Hypothalamus (tissue), 51 donors: ENCODE measurements at regions not wholly inside any gene's neighbourhood (a gene's known extent, or its start where the extent isn't known, plus 50 kb on each side); places are given as distances from the start of the nearest gene placed in this dataset.
"Not testable (repeated sequence)": the region's sequence is repeated elsewhere in the genome, so short reads cannot be mapped to it uniquely, and the experiment has no call there.

Source experiments
- DNase-seq, 51 donors: peaks; one replicate each; lab custom pipeline; 2025; lab: John Stamatoyannopoulos, UW

DNA sequence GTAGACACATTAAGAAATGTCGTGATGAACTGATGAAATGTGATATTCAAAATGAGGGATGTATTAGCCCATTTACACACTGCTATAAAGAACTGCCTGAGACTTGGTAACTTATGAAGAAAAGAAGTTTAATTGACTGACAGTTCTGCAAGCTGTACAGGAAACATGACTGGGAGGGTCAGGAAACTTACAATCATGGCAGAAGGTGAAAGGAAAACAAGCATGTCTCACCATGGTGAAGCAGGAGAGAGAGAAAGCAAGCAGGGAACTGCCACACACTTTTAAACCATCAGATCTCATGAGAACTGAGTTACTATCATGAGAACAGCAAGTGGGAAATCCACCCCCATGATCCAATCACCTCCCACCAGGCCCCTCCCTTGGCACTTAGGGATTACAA is 1010.8 kb upstream of the CELF4 start:
- DNase-seq: no peak

DNA sequence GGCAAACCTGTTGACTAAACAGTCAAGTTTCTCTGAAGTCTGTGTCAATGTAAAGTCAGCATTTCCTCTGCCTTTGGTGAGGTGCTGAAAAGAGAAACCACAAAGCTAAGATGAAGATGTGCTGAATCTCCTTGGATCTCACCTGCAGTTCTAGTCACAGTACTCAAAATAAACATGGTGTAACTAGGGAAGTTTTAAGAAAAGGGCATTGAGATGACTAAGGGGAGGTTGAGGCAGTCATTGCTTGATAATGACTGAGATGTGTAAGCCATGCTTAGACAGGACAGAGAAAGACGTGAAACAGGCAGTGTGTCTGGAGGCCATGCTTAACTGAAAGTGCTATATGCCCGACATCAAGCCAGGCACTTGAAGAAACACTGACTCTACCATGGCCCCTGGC is 1010.0 kb upstream of the CELF4 start:
- DNase-seq: no peak

DNA sequence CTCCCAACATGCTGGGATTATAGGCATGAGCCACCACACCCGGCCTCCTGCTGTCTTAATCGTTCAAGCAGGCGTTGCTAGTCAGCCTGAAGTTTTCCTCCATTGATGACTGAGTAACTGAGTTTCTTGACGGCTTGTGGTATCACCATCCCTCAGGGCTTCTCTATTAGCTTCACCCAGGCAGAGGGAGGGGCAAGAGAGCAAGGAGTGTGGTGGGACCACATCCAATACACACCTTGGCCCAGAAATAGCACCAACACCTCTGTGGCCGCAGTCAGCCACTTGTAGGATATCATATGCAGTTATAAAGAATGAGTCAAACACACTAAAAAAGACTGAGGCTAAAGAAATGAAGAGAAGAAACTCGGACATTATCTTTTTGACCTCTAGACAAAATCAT is 1009.4 kb upstream of the CELF4 start:
- DNase-seq: no peak

DNA sequence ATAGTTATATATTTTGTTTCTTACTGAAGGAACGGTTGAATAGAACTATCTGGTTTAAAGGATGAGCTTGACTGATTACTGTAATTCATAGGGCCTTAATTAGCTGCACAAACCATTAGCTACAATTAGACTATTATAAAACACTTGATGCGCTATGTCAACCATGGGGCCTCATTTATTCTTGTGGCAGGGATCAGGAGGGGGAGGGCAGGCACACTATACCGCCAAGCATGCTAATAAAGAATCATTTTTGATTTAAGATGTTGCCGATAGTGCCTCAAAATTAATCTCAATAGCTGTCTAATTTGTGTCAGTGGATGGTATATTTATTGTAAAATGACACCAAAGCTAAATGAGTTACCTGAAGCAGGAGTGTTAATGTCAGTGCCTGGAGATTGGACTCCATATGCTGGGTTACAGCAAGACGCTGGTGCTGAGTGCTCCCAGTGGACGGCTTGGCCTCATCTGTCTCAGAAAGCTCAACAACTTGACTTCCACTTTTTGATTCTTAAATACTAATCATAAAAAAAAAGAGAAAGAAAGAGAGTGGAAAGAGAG is 1007.0 kb upstream of the CELF4 start:
- DNase-seq: no peak

DNA sequence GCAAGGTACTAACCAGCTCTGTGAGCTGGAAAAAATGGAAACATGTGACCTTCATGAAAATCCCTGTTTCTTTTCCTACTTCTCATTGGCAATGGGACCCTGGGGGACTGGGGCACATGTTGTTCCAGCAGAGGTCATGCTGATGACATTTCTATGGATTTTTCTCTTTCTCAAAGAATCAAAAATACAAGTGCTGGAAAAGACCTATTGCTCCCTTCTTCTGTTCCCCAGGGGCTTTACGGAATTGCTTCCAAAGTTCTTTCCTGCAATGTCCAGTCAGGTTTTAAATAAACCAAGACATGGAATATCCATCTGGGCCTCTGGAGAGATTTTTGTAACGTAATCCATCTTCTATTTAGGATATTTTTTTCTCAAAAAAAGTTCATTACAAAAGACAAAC is 1006.1 kb upstream of the CELF4 start:
- no peak for DNase-seq

DNA sequence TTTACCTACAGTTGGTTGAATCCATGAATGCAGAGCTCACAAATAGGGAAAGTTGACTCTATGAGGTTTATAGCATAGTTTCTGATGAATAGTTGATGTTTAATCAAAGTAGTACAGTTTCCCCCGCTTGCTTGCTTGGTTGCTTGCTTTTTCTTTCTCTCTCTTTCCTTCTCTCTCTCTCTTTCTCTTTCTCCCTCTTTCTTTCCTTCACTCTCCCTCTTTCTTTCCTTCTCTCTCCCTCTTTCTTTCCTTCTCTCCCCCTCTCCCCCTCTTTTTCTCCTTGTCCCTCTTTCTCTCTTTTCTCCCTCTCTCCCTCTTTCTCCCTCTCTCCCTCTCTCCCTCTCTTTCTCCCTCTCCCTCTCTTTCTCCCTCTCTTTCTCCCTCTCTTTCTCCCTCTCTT is 999.9 kb upstream of the CELF4 start:
- no peak for DNase-seq

DNA sequence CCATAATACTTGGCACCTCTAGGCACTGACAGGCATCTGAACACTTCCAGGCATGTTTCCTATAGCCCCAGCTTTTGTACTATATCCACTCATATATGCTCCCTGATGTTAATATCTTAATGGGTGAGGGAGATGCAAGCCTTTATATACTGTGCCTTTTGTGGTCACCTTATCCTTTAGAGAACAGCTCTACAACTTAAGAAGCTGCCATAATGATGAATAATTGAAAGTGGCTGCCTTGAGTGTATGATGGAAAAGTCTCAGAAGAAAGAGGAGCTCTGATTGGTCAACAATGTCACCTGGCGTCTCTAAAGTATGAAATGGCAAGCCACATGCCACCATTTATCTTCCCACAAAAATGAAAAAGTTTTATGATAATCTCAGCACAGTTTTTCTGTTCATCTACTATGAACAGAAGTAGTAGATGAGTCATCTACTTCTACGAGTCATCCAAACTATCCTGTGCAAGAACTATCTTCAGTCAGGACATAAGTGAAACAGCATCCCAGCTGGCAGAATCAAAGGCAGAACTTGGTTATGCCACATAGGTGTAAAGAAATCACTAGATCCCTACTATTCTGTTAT is 997.9 kb upstream of the CELF4 start:
- no peak for DNase-seq

DNA sequence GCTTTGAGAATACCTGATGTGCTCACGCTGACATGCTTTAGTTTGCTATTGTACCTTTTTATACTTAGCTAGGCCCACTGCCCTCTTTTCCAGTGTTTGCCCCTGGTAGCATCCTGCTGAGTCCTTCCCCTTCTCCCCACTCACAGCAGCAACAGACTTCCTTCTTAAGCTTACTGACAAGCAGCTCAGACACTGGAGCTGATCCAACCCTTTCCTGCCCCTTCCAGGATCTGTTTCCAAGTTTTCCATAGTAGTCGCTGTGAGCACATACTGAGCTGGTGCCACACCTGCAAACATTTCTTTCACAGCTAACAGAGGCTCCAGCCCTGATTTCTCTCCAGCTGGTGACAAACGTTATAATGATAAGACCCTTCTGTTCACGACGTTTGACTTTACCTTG is 991.4 kb upstream of the CELF4 start:
- no peak for DNase-seq

DNA sequence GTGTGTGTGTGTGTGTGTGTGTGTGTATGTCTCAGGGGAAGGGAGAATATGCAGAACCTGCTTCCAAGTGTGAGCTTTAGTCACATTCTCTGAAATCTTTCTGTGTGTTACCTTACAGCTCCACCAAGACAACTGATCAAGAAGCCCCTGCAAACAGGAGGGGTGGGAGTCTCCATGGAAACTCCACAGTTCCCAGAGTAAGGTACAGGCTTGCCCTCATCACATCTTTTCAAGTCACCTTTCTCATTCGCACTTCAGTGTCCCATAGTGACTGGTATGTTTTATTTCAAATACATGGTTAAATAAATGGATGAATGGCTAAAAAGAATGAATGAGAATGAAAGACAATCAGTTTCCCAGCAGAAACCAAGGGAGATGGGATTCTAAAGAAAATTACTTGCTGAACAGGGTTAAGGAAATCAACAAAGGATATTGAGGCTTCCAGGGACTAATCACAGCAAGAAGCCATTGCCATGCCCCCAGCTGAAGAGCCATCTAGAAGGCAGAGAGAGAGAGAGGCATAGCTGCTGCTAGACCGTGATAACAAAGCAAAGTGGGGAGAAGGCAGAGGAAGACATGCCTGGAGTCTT is 987.2 kb upstream of the CELF4 start:
- no peak for DNase-seq

DNA sequence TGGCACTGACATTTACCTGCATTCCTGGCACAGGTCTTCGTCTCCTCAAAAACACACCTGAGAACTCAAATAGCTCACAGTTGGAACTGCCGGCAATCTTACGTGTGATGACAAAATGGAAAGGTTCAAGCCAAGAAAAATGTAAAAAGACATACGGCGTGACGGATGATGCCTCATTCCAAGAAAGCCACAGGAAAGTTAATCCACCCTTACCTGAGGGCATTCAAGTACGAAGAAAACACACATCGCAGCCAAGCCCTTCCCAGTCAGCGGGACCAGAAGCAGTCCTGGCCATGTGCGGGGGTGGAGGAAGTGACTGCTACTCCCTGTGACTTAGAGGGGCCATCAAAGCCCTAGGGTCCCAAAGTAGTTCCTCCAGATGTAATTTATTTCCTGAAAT is 986.3 kb upstream of the CELF4 start:
- DNase-seq: no peak

DNA sequence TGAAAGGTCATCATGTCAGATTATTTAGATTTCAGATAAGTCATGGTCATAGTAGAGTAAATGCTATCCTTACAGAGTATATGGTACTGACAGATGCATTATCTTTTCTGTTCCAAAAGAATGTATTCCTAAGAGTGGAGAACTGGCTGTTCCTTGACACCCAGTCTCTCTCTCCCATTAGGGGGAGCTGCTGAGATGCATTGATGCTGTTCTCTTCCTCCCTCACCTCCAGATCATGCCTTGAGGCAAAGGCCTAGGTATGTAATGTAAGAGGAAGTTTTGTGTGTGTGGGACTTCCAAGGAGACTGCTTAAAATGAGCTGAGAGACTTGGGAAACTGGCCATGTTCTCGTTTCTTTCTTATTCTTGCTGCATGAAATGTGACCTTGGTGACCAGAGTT is 979.5 kb upstream of the CELF4 start:
- DNase-seq: no peak

DNA sequence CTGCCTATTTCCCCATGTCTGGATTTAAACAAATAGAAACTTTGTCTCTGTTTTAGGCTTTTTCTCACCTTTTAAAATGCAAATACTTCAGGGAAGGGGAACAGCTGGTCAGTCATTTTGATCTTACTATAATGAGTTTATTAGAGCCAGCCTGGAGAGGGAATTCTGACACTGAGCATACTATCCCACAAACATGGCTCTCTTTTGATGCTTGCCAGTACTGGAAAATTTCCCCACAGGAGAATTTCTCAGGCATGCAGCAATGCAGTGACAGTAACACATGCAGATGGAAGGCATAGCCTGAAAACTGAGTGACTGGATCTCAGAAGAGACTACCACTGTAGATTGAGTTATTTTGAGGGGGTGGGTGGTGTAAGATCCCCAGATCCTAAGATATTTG is 974.3 kb upstream of the CELF4 start:
- DNase-seq: no peak

DNA sequence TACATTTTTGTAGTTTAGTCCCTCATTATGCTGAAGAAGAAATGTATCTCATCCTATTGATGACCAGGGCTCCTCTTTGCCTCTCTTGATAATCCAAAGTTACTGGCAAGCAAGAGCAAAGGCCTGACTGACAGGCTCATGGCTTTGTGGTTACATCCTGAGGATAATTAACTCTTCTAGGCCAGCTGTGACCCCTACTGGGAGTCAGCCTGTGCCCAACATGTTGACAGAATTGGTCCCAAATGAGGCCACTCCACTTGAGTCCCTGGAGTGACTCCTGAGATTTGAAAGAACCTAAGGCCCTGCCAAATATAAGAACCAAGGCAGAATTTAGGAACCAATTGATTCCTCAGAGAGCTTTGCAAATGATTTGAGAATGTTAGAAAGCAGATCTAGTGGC is 973.8 kb upstream of the CELF4 start:
- DNase-seq: no peak

DNA sequence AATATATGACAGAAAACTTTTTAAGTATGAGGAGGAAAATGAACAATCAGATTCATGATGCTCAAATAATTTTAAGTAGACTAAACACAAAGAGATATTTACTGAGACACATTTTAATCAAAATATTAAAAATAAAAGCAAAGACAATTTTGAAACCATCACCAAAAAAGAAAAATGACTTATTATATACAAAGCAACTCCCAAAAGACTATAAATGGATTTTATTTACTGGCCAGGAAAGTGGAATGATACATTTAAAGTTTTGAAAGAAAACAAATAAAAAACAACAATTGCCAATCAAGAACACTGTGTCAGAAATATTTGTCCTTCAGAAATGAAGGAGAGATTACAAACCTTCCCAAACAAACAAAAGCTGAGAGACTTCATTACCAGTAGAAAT is 968.5 kb upstream of the CELF4 start:
- DNase-seq: no peak

DNA sequence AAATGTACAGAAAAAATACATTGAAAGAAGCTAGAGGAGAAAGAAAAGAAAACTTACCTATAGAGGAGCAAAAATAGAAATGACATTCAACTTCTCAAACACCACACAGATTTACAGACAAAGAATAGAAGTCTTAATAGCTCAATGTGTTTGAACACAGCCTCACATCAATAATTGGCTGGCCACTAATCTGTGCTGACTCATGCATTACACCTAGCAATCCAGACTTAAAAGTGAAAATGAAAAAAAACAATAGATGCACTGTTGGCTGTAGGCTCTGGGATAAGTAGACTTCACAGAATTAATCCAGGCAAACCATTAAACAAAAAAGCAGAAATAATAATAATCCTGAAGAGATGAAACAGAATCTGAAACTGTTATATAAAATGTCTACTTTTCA is 961.3 kb upstream of the CELF4 start:
- DNase-seq: no peak

DNA sequence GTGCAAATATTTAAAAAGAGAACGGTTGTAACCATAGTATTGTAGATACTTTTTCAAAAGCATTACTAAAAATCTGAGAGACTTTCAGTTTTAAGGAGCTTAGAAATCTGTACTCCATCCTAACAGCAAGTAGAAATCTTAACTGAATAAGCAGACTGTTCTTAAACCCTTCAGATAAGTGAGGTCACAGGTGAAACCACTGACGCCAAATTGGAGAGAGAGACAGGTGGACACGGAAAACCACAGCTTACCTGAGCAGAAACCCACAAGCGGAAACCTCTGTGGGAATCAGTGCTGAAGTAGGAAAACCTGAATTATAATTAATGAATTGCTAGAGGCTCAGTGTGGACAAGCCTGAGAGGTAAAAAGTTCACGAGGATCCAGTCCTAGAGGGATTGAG is 959.4 kb upstream of the CELF4 start:
- DNase-seq: no peak

DNA sequence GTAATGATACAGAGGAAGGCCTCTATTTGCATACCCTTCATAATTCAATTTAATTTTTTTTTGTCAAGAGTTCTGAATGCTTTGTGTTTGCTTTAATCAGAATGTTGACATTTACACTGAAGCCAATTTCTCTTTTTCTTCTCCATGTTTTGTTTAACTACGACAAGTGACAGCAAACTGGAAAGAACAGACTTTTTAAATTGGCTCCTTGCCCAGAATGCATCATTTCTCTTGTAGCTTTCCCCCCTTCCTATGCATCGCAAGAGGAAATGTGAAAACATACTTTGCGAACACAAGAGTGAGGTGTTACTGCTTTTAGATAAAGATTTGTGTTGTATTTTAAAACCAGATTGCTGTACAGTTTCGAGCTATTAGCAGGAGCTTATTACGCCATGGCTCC is 955.2 kb upstream of the CELF4 start:
- DNase-seq: no peak

DNA sequence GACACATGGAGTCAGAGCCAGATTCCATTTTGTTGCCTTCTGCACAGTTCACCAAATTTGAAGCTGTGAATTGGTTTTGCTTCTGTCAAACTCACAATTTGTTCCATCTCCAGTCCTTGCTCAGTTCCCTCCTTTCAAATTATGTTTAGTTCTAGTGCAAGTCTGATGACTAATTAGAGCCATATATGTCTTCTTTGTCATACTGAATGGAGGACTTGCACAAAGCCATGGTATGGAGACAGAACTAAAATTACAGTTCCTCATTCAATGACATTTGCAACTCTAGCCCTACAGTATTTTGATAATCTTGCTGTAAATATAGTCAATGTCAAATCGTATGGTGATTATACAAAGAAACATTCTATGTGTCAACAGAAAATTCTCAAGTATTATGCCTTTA is 936.9 kb upstream of the CELF4 start:
- no peak for DNase-seq

DNA sequence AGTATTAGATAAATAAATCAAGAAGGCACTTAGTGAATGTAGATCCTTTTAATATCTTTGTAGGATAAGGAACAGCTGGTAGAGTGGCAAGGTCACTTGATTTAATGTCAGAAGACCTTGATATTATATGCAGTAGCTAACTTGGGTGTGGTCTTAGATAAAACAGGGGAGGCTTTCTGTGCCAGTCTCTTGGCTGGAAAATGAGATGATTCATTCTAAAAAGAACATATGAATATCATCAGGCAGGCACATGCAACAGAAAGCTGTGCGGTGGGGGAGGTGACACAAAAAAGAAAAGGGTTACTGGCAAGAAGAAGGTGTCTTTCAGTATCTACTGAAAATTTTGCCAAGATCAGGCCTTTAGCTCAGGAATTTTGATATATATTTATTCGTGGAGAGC is 931.7 kb upstream of the CELF4 start:
- peak in 1 of 51 donors; percentile 5 for DNase-seq

DNA sequence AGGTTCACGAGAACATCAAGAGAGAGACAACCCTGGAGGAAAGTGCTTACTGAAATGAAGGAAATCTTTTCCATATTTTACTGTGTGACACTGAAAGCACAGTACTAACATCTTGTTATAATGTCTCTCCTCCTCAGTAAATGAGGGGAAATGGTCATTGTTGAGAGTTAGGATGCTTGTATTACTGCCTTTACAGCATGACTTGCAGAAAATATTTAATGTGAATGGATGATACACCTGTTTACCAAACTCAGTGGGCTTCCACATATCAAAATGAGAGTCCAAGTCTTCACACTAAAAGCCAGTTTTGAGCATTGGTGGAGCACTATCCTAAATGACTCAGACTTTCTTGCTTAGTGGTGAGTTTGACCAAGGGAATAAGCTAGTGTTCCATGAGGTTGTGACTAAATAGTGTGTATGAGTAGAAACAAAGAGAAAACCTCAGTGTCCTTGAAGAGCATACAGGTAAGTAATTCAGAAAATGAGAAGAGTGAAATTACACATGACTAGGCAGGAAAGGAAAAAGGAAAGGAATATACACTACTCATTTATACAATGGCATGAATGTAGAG is 930.7 kb upstream of the CELF4 start:
- no peak for DNase-seq

DNA sequence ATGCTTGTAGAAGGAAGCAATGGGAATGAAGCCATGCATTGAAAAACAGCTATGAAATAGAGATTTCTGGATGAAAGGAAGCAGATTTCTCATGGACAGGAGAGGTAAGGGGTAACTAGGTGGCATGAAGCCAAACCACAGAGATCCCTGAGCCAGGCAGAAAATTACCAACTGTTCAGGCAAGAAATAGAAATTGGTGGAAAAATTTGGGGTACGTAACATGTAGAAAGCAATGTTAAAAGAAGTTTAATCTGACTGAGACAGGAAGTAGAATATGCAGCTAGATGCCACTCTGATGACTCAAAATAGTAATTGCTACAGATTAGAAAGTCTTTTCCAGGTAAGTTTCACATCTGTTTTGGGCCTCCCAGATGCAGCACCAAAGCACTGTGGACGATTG is 928.5 kb upstream of the CELF4 start:
- DNase-seq: no peak

DNA sequence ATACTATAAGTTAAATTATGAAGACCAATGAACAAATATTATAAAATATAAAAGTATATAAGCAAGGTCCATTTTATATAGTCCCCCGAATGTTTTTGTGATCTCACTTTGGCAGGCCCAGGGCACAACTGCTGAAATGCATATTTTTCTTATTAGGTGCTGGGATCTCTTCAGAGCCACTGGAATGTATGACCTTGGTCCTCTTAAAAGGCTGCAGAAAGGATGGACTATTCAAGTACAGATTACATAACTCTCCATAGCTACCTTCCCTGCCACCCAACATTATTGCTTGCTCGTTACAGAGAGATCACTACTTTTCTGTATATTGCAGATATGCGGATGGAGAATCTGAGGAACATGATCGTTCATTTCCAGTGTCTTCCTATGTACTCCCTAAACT is 925.6 kb upstream of the CELF4 start:
- DNase-seq: no peak

DNA sequence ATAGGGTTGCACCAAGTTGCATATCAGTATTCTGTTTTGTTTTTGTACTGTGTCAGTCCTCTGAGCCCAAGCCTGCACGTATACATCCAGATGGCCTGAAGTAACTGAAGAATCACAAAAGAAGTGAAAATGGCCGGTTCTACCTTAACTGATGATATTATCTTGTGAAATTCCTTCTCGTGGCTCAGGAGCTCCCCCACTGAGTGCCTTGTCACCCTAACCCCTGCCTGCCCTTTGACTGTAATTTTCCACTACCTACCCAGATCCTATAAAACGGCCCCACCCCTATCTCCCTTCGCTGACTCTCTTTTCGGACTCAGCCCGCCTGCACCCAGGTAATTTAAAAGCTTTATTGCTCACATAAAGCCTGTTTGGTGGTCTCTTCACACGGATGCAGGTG is 924.1 kb upstream of the CELF4 start:
- DNase-seq: not testable (repeated sequence)
